ENCODE measurements at regions not wholly inside any gene's neighbourhood (a gene's known extent, or its start where the extent isn't known, plus 50 kb on each side); places are given as distances from the start of the nearest gene placed in this dataset.

GRCh38 chr9:82332774-82333152 lies 344.2 kb downstream of the SPATA31D1 start:
- TF ChIP-seq POLR2AphosphoS5 (IDR thresholded peaks at IDR 0.05), result no peak
- TF ChIP-seq CTCF (IDR thresholded peaks at IDR 0.05), result no peak

Data from breast epithelium (tissue), 3 donors.